ENCODE measurements at regions not wholly inside any gene's neighbourhood (a gene's known extent, or its start where the extent isn't known, plus 50 kb on each side); places are given as distances from the start of the nearest gene placed in this dataset.
A peak's percentile ranks its signal among the peaks of the same experiment; 100 is the strongest.

- no peaks in the 10 kb centered on the region for H3K27me3 ChIP-seq
- H3K4me3 ChIP-seq = no peak overlapping the region
- intact Hi-C loops (cut with DNase I) = no loop called here
These were observed 59.5 kb downstream of the PTGS2 start for GRCh38 chr1:186620566-186621350.

DNA sequence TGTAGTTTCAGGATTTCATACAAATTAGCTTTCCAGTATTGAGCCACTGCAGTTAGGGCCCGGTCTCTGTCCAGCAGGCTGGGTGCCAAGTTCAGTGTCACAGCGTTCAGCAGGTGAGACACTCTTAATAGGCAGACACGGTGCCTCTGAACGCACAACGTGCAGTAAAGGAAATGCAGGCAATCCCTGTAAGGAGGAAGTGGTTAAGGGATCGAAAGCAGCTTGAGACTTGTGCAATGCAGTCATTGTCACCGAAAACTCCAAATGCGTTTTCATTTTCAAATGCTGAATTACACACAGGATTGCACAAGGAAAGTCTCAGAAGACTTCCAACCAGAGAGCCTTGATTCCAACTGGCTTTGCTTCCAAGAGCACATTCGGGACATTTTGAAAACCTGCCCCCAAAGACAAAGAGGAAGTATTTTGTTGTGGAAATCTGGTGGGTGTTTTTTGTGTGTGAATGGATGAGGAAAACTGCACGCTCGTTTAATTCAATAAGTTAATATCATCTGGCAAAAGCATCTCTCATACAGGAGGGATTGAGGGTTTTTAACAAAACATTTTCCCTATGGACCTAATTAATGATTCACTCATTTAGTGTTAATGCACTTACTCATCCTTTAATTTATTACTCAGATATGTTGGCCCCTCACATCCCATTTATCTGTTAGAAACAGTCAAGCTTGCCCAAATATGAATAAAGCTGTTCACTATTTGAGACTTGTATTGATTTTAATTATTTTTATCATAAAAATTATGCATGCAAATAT, 61.6 kb downstream of the PTGS2 start:
- 55% methylated on average over 11 of the region's 11 CpGs for WGBS
- no peaks in the 10 kb centered on the region for H3K4me1 ChIP-seq
- peak overlapping the region in 3 of 4 donors; percentile 10 to 25 (median 12) for H3K27ac ChIP-seq (replicated peaks in 1 of 4)
- TF ChIP-seq POLR2AphosphoS5 (IDR thresholded peaks at IDR 0.05) (peak; percentile 22 to 23), POLR2A (IDR thresholded peaks at IDR 0.05; ENCODE audit: low read depth) (no peak), EP300 (IDR thresholded peaks at IDR 0.05) (no peak)
- TF ChIP-seq, protein P1, sequence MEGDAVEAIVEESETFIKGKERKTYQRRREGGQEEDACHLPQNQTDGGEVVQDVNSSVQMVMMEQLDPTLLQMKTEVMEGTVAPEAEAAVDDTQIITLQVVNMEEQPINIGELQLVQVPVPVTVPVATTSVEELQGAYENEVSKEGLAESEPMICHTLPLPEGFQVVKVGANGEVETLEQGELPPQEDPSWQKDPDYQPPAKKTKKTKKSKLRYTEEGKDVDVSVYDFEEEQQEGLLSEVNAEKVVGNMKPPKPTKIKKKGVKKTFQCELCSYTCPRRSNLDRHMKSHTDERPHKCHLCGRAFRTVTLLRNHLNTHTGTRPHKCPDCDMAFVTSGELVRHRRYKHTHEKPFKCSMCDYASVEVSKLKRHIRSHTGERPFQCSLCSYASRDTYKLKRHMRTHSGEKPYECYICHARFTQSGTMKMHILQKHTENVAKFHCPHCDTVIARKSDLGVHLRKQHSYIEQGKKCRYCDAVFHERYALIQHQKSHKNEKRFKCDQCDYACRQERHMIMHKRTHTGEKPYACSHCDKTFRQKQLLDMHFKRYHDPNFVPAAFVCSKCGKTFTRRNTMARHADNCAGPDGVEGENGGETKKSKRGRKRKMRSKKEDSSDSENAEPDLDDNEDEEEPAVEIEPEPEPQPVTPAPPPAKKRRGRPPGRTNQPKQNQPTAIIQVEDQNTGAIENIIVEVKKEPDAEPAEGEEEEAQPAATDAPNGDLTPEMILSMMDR (IDR thresholded peaks at IDR 0.05) = peak in 1 of 3 experiments; percentile 4
- intact Hi-C loops (cut with DNase I) = no loop called here
- DNase-seq (ENCODE audit: extremely low spot score) = no peak
- peak overlapping the region; percentile 11 to 34 (median 26) for H3K4me3 ChIP-seq
- H3K9me3 ChIP-seq = no peaks in the 10 kb centered on the region
- H3K27me3 ChIP-seq = no peaks in the 10 kb centered on the region
- H3K36me3 ChIP-seq = no peaks in the 10 kb centered on the region

More at GRCh38 chr1:186620566-186621350, 59.5 kb downstream of the PTGS2 start:
- H3K36me3 ChIP-seq = no peaks in the 10 kb centered on the region
- no peaks in the 10 kb centered on the region for H3K4me1 ChIP-seq
- DNase-seq (ENCODE audit: extremely low spot score) = no peak
- 86% methylated on average over 2 of the region's 2 CpGs for WGBS
- no peak overlapping the region for H3K27ac ChIP-seq (replicated peaks in 1 of 4)
- TF ChIP-seq POLR2A (IDR thresholded peaks at IDR 0.05; ENCODE audit: low read depth) (no peak), EP300 (IDR thresholded peaks at IDR 0.05) (no peak), POLR2AphosphoS5 (IDR thresholded peaks at IDR 0.05) (no peak)
- TF ChIP-seq, protein P1 (IDR thresholded peaks at IDR 0.05) = no peak
- H3K9me3 ChIP-seq = no peaks in the 10 kb centered on the region

- peak overlapping the region in 2 of 4 donors; percentile 10 to 25 for H3K27ac ChIP-seq (replicated peaks in 1 of 4)
- no peaks in the 10 kb centered on the region for H3K36me3 ChIP-seq
- no peak for DNase-seq (ENCODE audit: extremely low spot score)
- no peaks in the 10 kb centered on the region for H3K27me3 ChIP-seq
- H3K4me1 ChIP-seq = no peaks in the 10 kb centered on the region
- WGBS = 60% methylated on average over 7 of the region's 7 CpGs
- H3K4me3 ChIP-seq = peak overlapping the region; percentile 11 to 34 (median 26)
- H3K9me3 ChIP-seq = no peaks in the 10 kb centered on the region
- TF ChIP-seq POLR2A (IDR thresholded peaks at IDR 0.05; ENCODE audit: low read depth) (no peak), EP300 (IDR thresholded peaks at IDR 0.05) (no peak), POLR2AphosphoS5 (IDR thresholded peaks at IDR 0.05) (no peak)
- TF ChIP-seq, protein P1 (IDR thresholded peaks at IDR 0.05) = no peak
- intact Hi-C loops (cut with DNase I) = no loop called here
These were observed 62.3 kb downstream of the PTGS2 start for GRCh38 chr1:186617926-186618325.

GRCh38 chr1:186616511-186616910, 63.7 kb downstream of the PTGS2 start:
- no peaks in the 10 kb centered on the region for H3K27me3 ChIP-seq
- H3K27ac ChIP-seq (replicated peaks in 1 of 4) = no peak overlapping the region
- no peaks in the 10 kb centered on the region for H3K9me3 ChIP-seq
- H3K36me3 ChIP-seq = no peaks in the 10 kb centered on the region
- TF ChIP-seq, protein P1 (IDR thresholded peaks at IDR 0.05) = no peak
- TF ChIP-seq POLR2A (IDR thresholded peaks at IDR 0.05; ENCODE audit: low read depth) (no peak), EP300 (IDR thresholded peaks at IDR 0.05) (no peak), POLR2AphosphoS5 (IDR thresholded peaks at IDR 0.05) (no peak)
- H3K4me1 ChIP-seq = no peaks in the 10 kb centered on the region
- no peak for DNase-seq (ENCODE audit: extremely low spot score)
- H3K4me3 ChIP-seq = no peak overlapping the region
- intact Hi-C loops (cut with DNase I) = no loop called here

Data from esophagus muscularis mucosa (tissue), 4 donors.